ENCODE measurements at regions not wholly inside any gene's neighbourhood (a gene's known extent, or its start where the extent isn't known, plus 50 kb on each side); places are given as distances from the start of the nearest gene placed in this dataset.

GRCh38 chr13:37925878-37926473, 56.4 kb upstream of the TRPC4 start:
- Histone ChIP-seq H3K4me2 (no peak overlapping the region), H3K36me3 (ENCODE audit: low read depth) (no peaks in the 10 kb centered on the region), H3K9me2 (ENCODE audit: insufficient read depth) (no peaks in the 10 kb centered on the region), H3K27me3 (ENCODE audit: insufficient read depth, low read depth) (no peaks in the 10 kb centered on the region), H3K4me3 (no peak overlapping the region), H4K20me1 (ENCODE audit: insufficient read depth) (no peaks in the 10 kb centered on the region), H2AFZ (no peak overlapping the region), H3K79me2 (ENCODE audit: low read depth) (no peaks in the 10 kb centered on the region), H3K4me1 (replicated peaks; ENCODE audit: insufficient read depth) (no peaks in the 10 kb centered on the region), H3K27ac (no peak overlapping the region), H3F3A (ENCODE audit: insufficient read depth, low read depth) (no peaks in the 10 kb centered on the region), H3K9me3 (ENCODE audit: insufficient read depth, low read depth) (no peaks in the 10 kb centered on the region)
- TF ChIP-seq EZH2 (IDR thresholded peaks at IDR 0.05; ENCODE audit: low read depth), result no peak
- TF ChIP-seq, protein P1, sequence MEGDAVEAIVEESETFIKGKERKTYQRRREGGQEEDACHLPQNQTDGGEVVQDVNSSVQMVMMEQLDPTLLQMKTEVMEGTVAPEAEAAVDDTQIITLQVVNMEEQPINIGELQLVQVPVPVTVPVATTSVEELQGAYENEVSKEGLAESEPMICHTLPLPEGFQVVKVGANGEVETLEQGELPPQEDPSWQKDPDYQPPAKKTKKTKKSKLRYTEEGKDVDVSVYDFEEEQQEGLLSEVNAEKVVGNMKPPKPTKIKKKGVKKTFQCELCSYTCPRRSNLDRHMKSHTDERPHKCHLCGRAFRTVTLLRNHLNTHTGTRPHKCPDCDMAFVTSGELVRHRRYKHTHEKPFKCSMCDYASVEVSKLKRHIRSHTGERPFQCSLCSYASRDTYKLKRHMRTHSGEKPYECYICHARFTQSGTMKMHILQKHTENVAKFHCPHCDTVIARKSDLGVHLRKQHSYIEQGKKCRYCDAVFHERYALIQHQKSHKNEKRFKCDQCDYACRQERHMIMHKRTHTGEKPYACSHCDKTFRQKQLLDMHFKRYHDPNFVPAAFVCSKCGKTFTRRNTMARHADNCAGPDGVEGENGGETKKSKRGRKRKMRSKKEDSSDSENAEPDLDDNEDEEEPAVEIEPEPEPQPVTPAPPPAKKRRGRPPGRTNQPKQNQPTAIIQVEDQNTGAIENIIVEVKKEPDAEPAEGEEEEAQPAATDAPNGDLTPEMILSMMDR (conservative IDR thresholded peaks at IDR 0.05), result no peak
- no peak for DNase-seq
- no TSS peak for BruUV-seq (replicated peaks)
- ChIA-PET POLR2A (ENCODE audit: unreplicated experiment) (no interaction called here), CTCF (no interaction called here)
- intact Hi-C loops (cut with micrococcal nuclease; ENCODE audit: unreplicated experiment), result no loop called here

DNA sequence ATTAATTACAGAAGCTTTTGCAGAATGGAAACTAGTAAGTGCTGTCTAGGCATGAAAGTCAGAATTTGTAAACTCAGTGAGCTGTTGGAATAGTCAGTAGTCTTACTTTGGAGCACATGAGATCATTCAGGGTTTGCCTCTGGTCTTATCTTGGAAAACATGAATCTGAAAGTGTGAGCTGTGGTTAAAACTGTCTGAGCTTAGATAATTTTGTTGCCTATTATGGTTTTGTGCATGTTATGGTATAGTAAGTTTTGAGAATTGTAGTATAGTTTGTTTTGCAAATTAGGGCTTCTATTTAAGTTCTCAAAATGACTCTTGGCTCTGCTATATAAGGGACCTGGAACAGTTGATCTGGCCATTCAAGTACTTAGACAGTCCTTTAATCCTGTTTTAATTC, 53.7 kb upstream of the TRPC4 start:
- BruUV-seq (replicated peaks), result no TSS peak
- no peak overlapping the region for H3K4me2 ChIP-seq
- intact Hi-C loops (cut with micrococcal nuclease; ENCODE audit: unreplicated experiment), result no loop called here
- TF ChIP-seq, protein P1 (conservative IDR thresholded peaks at IDR 0.05), result no peak
- no peak for TF ChIP-seq EZH2 (IDR thresholded peaks at IDR 0.05; ENCODE audit: low read depth)
- no peak overlapping the region for H3K4me3 ChIP-seq
- no peak for DNase-seq
- H2AFZ ChIP-seq, result no peak overlapping the region
- H3K9me2 ChIP-seq (ENCODE audit: insufficient read depth), result no peaks in the 10 kb centered on the region
- no peak overlapping the region for H3K27ac ChIP-seq
- H3K4me1 ChIP-seq (replicated peaks; ENCODE audit: insufficient read depth), result no peaks in the 10 kb centered on the region
- no peaks in the 10 kb centered on the region for H3K9me3 ChIP-seq (ENCODE audit: insufficient read depth, low read depth)
- H3K27me3 ChIP-seq (ENCODE audit: insufficient read depth, low read depth), result no peaks in the 10 kb centered on the region
- no peaks in the 10 kb centered on the region for H3K79me2 ChIP-seq (ENCODE audit: low read depth)
- POLR2A ChIA-PET (ENCODE audit: unreplicated experiment), result no interaction called here
- CTCF ChIA-PET, result no interaction called here
- no peaks in the 10 kb centered on the region for H3K36me3 ChIP-seq (ENCODE audit: low read depth)
- no peaks in the 10 kb centered on the region for H4K20me1 ChIP-seq (ENCODE audit: insufficient read depth)
- no peaks in the 10 kb centered on the region for H3F3A ChIP-seq (ENCODE audit: insufficient read depth, low read depth)

- DNase-seq, result no peak
- H3K4me3 ChIP-seq, result no peak overlapping the region
- H3K4me1 ChIP-seq (replicated peaks; ENCODE audit: insufficient read depth), result no peaks in the 10 kb centered on the region
- no peak overlapping the region for H2AFZ ChIP-seq
- no peaks in the 10 kb centered on the region for H3F3A ChIP-seq (ENCODE audit: insufficient read depth, low read depth)
- 0 out of 2 replicates have a peak overlapping the region, but pooled peaks have one; percentile 29 for H3K4me2 ChIP-seq
- H4K20me1 ChIP-seq (ENCODE audit: insufficient read depth), result no peaks in the 10 kb centered on the region
- no peak overlapping the region for H3K27ac ChIP-seq
- H3K36me3 ChIP-seq (ENCODE audit: low read depth), result no peaks in the 10 kb centered on the region
- intact Hi-C loops (cut with micrococcal nuclease; ENCODE audit: unreplicated experiment), result no loop called here
- ChIA-PET CTCF (no interaction called here), POLR2A (ENCODE audit: unreplicated experiment) (no interaction called here)
- no peaks in the 10 kb centered on the region for H3K27me3 ChIP-seq (ENCODE audit: insufficient read depth, low read depth)
- H3K9me2 ChIP-seq (ENCODE audit: insufficient read depth), result no peaks in the 10 kb centered on the region
- H3K9me3 ChIP-seq (ENCODE audit: insufficient read depth, low read depth), result no peaks in the 10 kb centered on the region
- BruUV-seq (replicated peaks), result no TSS peak
- TF ChIP-seq, protein P1 (conservative IDR thresholded peaks at IDR 0.05), result no peak
- TF ChIP-seq EZH2 (IDR thresholded peaks at IDR 0.05; ENCODE audit: low read depth), result no peak
- H3K79me2 ChIP-seq (ENCODE audit: low read depth), result no peaks in the 10 kb centered on the region
These were observed 49.8 kb upstream of the TRPC4 start for GRCh38 chr13:37919329-37919880.
